ENCODE measurements at regions not wholly inside any gene's neighbourhood (a gene's known extent, or its start where the extent isn't known, plus 50 kb on each side); places are given as distances from the start of the nearest gene placed in this dataset.
A peak's percentile ranks its signal among the peaks of the same experiment; 100 is the strongest.

DNA sequence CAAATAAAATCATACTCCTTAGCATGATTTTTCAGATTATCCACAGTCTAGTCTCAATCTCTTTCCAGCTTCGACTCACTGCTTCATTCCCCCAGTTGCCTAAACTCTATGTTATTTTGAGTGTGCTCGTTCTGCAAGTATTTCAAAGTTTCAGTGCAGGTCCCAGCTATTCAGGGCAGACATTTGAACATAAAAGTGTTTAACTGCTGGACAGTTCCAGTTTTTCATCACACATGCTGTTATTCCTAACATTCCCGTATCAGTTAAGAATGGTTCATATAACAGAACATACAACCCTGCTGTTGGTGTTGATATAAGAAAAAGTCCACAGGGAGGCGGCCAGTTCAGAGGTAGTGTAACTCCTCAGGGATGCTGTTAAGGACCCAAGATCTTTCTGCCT is 113.3 kb downstream of the SLIT2 start:
- Histone ChIP-seq H3K27me3 (no peaks in the 10 kb centered on the region), H3K27ac (replicated peaks in 1 of 4) (no peak overlapping the region), H3K36me3 (no peaks in the 10 kb centered on the region), H3K4me1 (peaks cover 0 to 37% (median 31%) of the 10 kb centered on the region in 4 donors), H3K4me3 (no peak overlapping the region), H3K9me3 (no peaks in the 10 kb centered on the region)
- no peak for DNase-seq (ENCODE audit: extremely low spot score)
- 89% methylated on average over 4 of the region's 4 CpGs for WGBS
- TF ChIP-seq EP300 (IDR thresholded peaks at IDR 0.05) (no peak), POLR2AphosphoS5 (IDR thresholded peaks at IDR 0.05) (no peak), POLR2A (IDR thresholded peaks at IDR 0.05; ENCODE audit: low read depth) (no peak)
- TF ChIP-seq, protein P1, sequence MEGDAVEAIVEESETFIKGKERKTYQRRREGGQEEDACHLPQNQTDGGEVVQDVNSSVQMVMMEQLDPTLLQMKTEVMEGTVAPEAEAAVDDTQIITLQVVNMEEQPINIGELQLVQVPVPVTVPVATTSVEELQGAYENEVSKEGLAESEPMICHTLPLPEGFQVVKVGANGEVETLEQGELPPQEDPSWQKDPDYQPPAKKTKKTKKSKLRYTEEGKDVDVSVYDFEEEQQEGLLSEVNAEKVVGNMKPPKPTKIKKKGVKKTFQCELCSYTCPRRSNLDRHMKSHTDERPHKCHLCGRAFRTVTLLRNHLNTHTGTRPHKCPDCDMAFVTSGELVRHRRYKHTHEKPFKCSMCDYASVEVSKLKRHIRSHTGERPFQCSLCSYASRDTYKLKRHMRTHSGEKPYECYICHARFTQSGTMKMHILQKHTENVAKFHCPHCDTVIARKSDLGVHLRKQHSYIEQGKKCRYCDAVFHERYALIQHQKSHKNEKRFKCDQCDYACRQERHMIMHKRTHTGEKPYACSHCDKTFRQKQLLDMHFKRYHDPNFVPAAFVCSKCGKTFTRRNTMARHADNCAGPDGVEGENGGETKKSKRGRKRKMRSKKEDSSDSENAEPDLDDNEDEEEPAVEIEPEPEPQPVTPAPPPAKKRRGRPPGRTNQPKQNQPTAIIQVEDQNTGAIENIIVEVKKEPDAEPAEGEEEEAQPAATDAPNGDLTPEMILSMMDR (IDR thresholded peaks at IDR 0.05): no peak
- intact Hi-C loops (cut with DNase I): no loop called here

- no peaks in the 10 kb centered on the region for H3K9me3 ChIP-seq
Observed at GRCh38 chr4:20367446-20367845, 115.7 kb downstream of the SLIT2 start.

GRCh38 chr4:20368926-20369325 is 117.2 kb downstream of the SLIT2 start:
- WGBS: 64% methylated on average over 1 of the region's 1 CpG
- TF ChIP-seq EP300 (IDR thresholded peaks at IDR 0.05) (no peak), POLR2A (IDR thresholded peaks at IDR 0.05; ENCODE audit: low read depth) (no peak), POLR2AphosphoS5 (IDR thresholded peaks at IDR 0.05) (no peak)
- TF ChIP-seq, protein P1 (IDR thresholded peaks at IDR 0.05): no peak
- no peak overlapping the region for H3K4me3 ChIP-seq
- H3K9me3 ChIP-seq: no peaks in the 10 kb centered on the region
- no peak for DNase-seq (ENCODE audit: extremely low spot score)
- H3K27ac ChIP-seq (replicated peaks in 1 of 4): peak overlapping the region in 2 of 4 donors; percentile 32 to 37
- peaks cover 0 to 47% (median 32%) of the 10 kb centered on the region in 4 donors for H3K4me1 ChIP-seq
- no peaks in the 10 kb centered on the region for H3K36me3 ChIP-seq
- no peaks in the 10 kb centered on the region for H3K27me3 ChIP-seq
- intact Hi-C loops (cut with DNase I): no loop called here

More at GRCh38 chr4:20367446-20367845, 115.7 kb downstream of the SLIT2 start:
- Histone ChIP-seq H3K4me3 (no peak overlapping the region), H3K4me1 (peaks cover 0 to 42% (median 32%) of the 10 kb centered on the region in 4 donors), H3K36me3 (no peaks in the 10 kb centered on the region), H3K27me3 (no peaks in the 10 kb centered on the region), H3K27ac (replicated peaks in 1 of 4) (no peak overlapping the region)
- WGBS: 80% methylated on average over 1 of the region's 1 CpG
- no peak for TF ChIP-seq EP300 (IDR thresholded peaks at IDR 0.05)
- no peak for TF ChIP-seq POLR2A (IDR thresholded peaks at IDR 0.05; ENCODE audit: low read depth)
- TF ChIP-seq, protein P1 (IDR thresholded peaks at IDR 0.05): no peak
- no peak for TF ChIP-seq POLR2AphosphoS5 (IDR thresholded peaks at IDR 0.05)
- DNase-seq (ENCODE audit: extremely low spot score): no peak
- intact Hi-C loops (cut with DNase I): no loop called here

DNA sequence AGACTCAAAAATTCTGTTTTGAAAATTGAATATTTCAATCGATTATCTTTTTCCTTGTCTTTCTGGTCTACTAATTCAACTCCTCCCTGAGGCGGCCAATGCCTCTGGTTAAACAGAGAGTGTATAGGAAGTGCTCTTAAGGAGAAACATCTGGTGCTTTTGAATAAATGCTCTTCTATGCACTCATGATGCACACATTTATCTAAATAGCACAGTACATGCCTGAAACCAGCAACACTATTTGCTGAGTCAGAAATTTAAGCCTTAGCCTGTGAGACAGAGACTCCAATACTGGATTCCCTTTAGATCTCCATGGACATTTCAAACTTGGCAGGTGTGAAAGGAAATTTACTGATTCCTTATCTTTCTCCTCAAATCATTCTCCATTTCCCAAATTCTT is 118.6 kb downstream of the SLIT2 start:
- H3K4me1 ChIP-seq: peaks cover 0 to 50% (median 40%) of the 10 kb centered on the region in 4 donors
- TF ChIP-seq POLR2AphosphoS5 (IDR thresholded peaks at IDR 0.05) (no peak), EP300 (IDR thresholded peaks at IDR 0.05) (no peak), POLR2A (IDR thresholded peaks at IDR 0.05; ENCODE audit: low read depth) (no peak)
- TF ChIP-seq, protein P1 (IDR thresholded peaks at IDR 0.05): no peak
- DNase-seq (ENCODE audit: extremely low spot score): no peak
- H3K4me3 ChIP-seq: no peak overlapping the region
- H3K36me3 ChIP-seq: no peaks in the 10 kb centered on the region
- 75% methylated on average over 2 of the region's 2 CpGs for WGBS
- intact Hi-C loops (cut with DNase I): no loop called here
- no peaks in the 10 kb centered on the region for H3K27me3 ChIP-seq
- no peak overlapping the region for H3K27ac ChIP-seq (replicated peaks in 1 of 4)
- no peaks in the 10 kb centered on the region for H3K9me3 ChIP-seq

- TF ChIP-seq, protein P1 (IDR thresholded peaks at IDR 0.05): no peak
- no peak for TF ChIP-seq POLR2A (IDR thresholded peaks at IDR 0.05; ENCODE audit: low read depth)
- no peak for DNase-seq (ENCODE audit: extremely low spot score)
- H3K36me3 ChIP-seq: no peaks in the 10 kb centered on the region
- peaks cover 0 to 13% (median 8%) of the 10 kb centered on the region in 4 donors for H3K4me1 ChIP-seq
- H3K4me3 ChIP-seq: no peak overlapping the region
- intact Hi-C loops (cut with DNase I): no loop called here
- WGBS: 83% methylated on average over 2 of the region's 2 CpGs
- H3K9me3 ChIP-seq: no peaks in the 10 kb centered on the region
- no peaks in the 10 kb centered on the region for H3K27me3 ChIP-seq
- H3K27ac ChIP-seq (replicated peaks in 1 of 4): no peak overlapping the region
Observed at GRCh38 chr4:20376070-20376469, 124.4 kb downstream of the SLIT2 start.
